ENCODE measurements at regions not wholly inside any gene's neighbourhood (a gene's known extent, or its start where the extent isn't known, plus 50 kb on each side); places are given as distances from the start of the nearest gene placed in this dataset.

GRCh38 chr14:105848570-105848969 is 322.2 kb downstream of the TMEM121 start:
- Histone ChIP-seq H3K9me3 (ENCODE audit: insufficient read depth in 2 of 2, low read depth in 1 of 2, low read length in 1 of 2) (peaks cover 73 to 90% of the 10 kb centered on the region in 2 experiments), H2BK12ac (ENCODE audit: low read depth, low read length) (no peak overlapping the region)
- no peak for FAIRE-seq

More at GRCh38 chr14:105848570-105848969, 322.2 kb downstream of the TMEM121 start:
- no peak overlapping the region for H3K4me3 ChIP-seq (ENCODE audit: extremely low read depth in 1 of 4, insufficient read depth in 2 of 4, low read depth in 3 of 4, low read length in 4 of 4)
- no peak overlapping the region for H3K18ac ChIP-seq (ENCODE audit: extremely low read depth, low read length)
- no peak overlapping the region for H4K8ac ChIP-seq (ENCODE audit: extremely low read depth, insufficient read depth, low read length)
- no peak overlapping the region for H3K4ac ChIP-seq (replicated peaks; ENCODE audit: insufficient read length, low read depth, low read length)
- no peak overlapping the region for H2BK120ac ChIP-seq (replicated peaks; ENCODE audit: low read depth, low read length)
- H2BK5ac ChIP-seq (ENCODE audit: low read depth, low read length): no peak overlapping the region
- H3K9ac ChIP-seq (replicated peaks in 1 of 4; ENCODE audit: extremely low read depth in 1 of 4, low read depth in 3 of 4, low read length in 3 of 4): no peak overlapping the region
- H2BK20ac ChIP-seq (ENCODE audit: low read length): no peak overlapping the region
- no peaks in the 10 kb centered on the region for H3K4me1 ChIP-seq (replicated peaks in 1 of 4; ENCODE audit: control insufficient read depth in 3 of 4, insufficient read depth in 4 of 4, low read length in 3 of 4)
- TF ChIP-seq FOSL1 (IDR thresholded peaks at IDR 0.05; ENCODE audit: insufficient read depth, low read depth, low read length): no peak
- no peak for TF ChIP-seq JUND (IDR thresholded peaks at IDR 0.05; ENCODE audit: low read length)
- TF ChIP-seq ZNF274 (IDR thresholded peaks at IDR 0.05; ENCODE audit: borderline replicate concordance, extremely low read depth, low read length): no peak
- TF ChIP-seq BACH1 (IDR thresholded peaks at IDR 0.05; ENCODE audit: low read length): no peak
- no peak for TF ChIP-seq BRCA1 (IDR thresholded peaks at IDR 0.05; ENCODE audit: low read depth, low read length)
- CTCF ChIA-PET (ENCODE audit: partially characterized antibody): no interaction called here
- no peaks in the 10 kb centered on the region for H3K79me1 ChIP-seq (ENCODE audit: low read depth, low read length)
- no peak for DNase-seq (ENCODE audit: low read depth in 1 of 2, low spot score in 2 of 2)
- no peaks in the 10 kb centered on the region; a peak in 2 of 8 replicates for H3K36me3 ChIP-seq (ENCODE audit: control insufficient read depth in 2 of 4, insufficient read depth in 4 of 4, low read length in 3 of 4)
- H3K56ac ChIP-seq (replicated peaks; ENCODE audit: insufficient read length, low read depth, low read length): no peak overlapping the region
- H4K20me1 ChIP-seq (replicated peaks in 1 of 2; ENCODE audit: control insufficient read depth in 1 of 2, insufficient read depth in 2 of 2, low read length in 2 of 2): peaks cover 0 to 1% of the 10 kb centered on the region in 2 experiments
- H2AFZ ChIP-seq (ENCODE audit: low read length): no peak overlapping the region
- H2AK5ac ChIP-seq (ENCODE audit: low read depth, low read length): no peak overlapping the region
- no peaks in the 10 kb centered on the region for H3K79me2 ChIP-seq (ENCODE audit: control insufficient read depth in 1 of 2, insufficient read depth in 2 of 2, low read length in 2 of 2)
- H3K4me2 ChIP-seq (ENCODE audit: insufficient read depth in 1 of 2, low read depth in 2 of 2, low read length in 2 of 2): no peak overlapping the region
- POLR2A ChIA-PET (ENCODE audit: partially characterized antibody): no interaction called here
- no peak overlapping the region for H3K23ac ChIP-seq (ENCODE audit: insufficient read length)
- H3K23me2 ChIP-seq (ENCODE audit: low read depth, low read length): no peaks in the 10 kb centered on the region
- H4K5ac ChIP-seq (ENCODE audit: insufficient read length, low read depth, low read length): no peak overlapping the region
- WGBS, 2 experiments (ENCODE audit: extremely low coverage in 1 of 2, insufficient coverage in 1 of 2, insufficient read length in 1 of 2, insufficient replicate concordance in 2 of 2, low coverage in 1 of 2, low lambda C conversion rate in 2 of 2, missing lambda C conversion rate in 1 of 2): 47% methylated on average over 2 of the region's 2 CpGs; no CpG with 5 or more reads in 1 of the 2 experiments
- H3K14ac ChIP-seq (ENCODE audit: insufficient read length): no peak overlapping the region
- no peak overlapping the region for H3K27ac ChIP-seq (ENCODE audit: low read depth, low read length)
- no peak overlapping the region for H2BK15ac ChIP-seq (ENCODE audit: low read length)
- H3K27me3 ChIP-seq (replicated peaks in 1 of 4; ENCODE audit: control insufficient read depth in 3 of 4, extremely low read depth in 1 of 4, insufficient read depth in 3 of 4, low read length in 3 of 4): no peaks in the 10 kb centered on the region
- H4K91ac ChIP-seq (replicated peaks; ENCODE audit: insufficient read length, low read length): no peak overlapping the region

Measured in H1 (cell line).